Muscle layer of colon (tissue), 2 donors: ENCODE measurements at regions not wholly inside any gene's neighbourhood (a gene's known extent, or its start where the extent isn't known, plus 50 kb on each side); places are given as distances from the start of the nearest gene placed in this dataset.

Experiments used
- H3K27ac ChIP-seq: one replicate; pipeline ENCODE4 v1.7.0; 2013; ENCODE audit warnings: low read depth, mild to moderate bottlenecking, low read length, moderate library complexity
- H3K27me3 ChIP-seq, 2 donors: one replicate each; pipeline ENCODE4 v1.7.0; 2013; ENCODE audit warnings: low read length in 2 of 2, mild to moderate bottlenecking in 2 of 2; ENCODE audit not compliant: insufficient read depth in 2 of 2, control insufficient read depth in 1 of 2
- H3K36me3 ChIP-seq: one replicate; pipeline ENCODE4 v1.7.0; 2013; ENCODE audit warnings: mild to moderate bottlenecking, low read length; ENCODE audit not compliant: insufficient read depth
- H3K4me1 ChIP-seq: one replicate; pipeline ENCODE4 v1.7.0; 2013; ENCODE audit warnings: mild to moderate bottlenecking, low read length; ENCODE audit not compliant: insufficient read depth
- H3K4me3 ChIP-seq, 2 donors: one replicate each; pipeline ENCODE4 v1.7.0; 2013; ENCODE audit warnings: low read length in 2 of 2, low read depth in 1 of 2, mild to moderate bottlenecking in 1 of 2, moderate library complexity in 1 of 2
- H3K9ac ChIP-seq: one replicate; pipeline ENCODE4 v1.7.0; 2013; ENCODE audit warnings: low read length
- H3K9me3 ChIP-seq: one replicate; pipeline ENCODE4 v1.7.0; 2013; ENCODE audit warnings: mild to moderate bottlenecking, low read length
- donor health status: abdominal sarcoma.
- donor health status: Adenocarcinoma of cecum.

- Histone ChIP-seq H3K36me3 (no peaks in the 10 kb centered on the region), H3K27me3 (no peaks in the 10 kb centered on the region), H3K9me3 (no peaks in the 10 kb centered on the region), H3K9ac (no peak overlapping the region), H3K4me1 (no peaks in the 10 kb centered on the region), H3K27ac (no peak overlapping the region), H3K4me3 (no peak overlapping the region)
These were observed 339.8 kb upstream of the SEMA6D start for GRCh38 chr15:47377465-47377864.

GRCh38 chr15:47378527-47378926 is 338.8 kb upstream of the SEMA6D start:
- Histone ChIP-seq H3K4me1 (no peaks in the 10 kb centered on the region), H3K4me3 (no peak overlapping the region), H3K27me3 (no peaks in the 10 kb centered on the region), H3K27ac (no peak overlapping the region), H3K9ac (no peak overlapping the region), H3K36me3 (no peaks in the 10 kb centered on the region), H3K9me3 (no peaks in the 10 kb centered on the region)

- no peak overlapping the region for H3K9ac ChIP-seq
- no peak overlapping the region for H3K27ac ChIP-seq
- H3K27me3 ChIP-seq: no peaks in the 10 kb centered on the region
- H3K4me3 ChIP-seq: no peak overlapping the region
- H3K9me3 ChIP-seq: no peaks in the 10 kb centered on the region
- H3K36me3 ChIP-seq: no peaks in the 10 kb centered on the region
- H3K4me1 ChIP-seq: no peaks in the 10 kb centered on the region
These were observed 334.2 kb upstream of the SEMA6D start for GRCh38 chr15:47383102-47383501.

- H3K36me3 ChIP-seq: no peaks in the 10 kb centered on the region
- H3K27me3 ChIP-seq: no peaks in the 10 kb centered on the region
- H3K27ac ChIP-seq: no peak overlapping the region
- no peaks in the 10 kb centered on the region for H3K4me1 ChIP-seq
- H3K4me3 ChIP-seq: no peak overlapping the region
- no peak overlapping the region for H3K9ac ChIP-seq
- H3K9me3 ChIP-seq: no peaks in the 10 kb centered on the region
These were observed 333.5 kb upstream of the SEMA6D start for GRCh38 chr15:47383801-47384200.

- Histone ChIP-seq H3K27ac (no peak overlapping the region), H3K36me3 (no peaks in the 10 kb centered on the region), H3K4me3 (no peak overlapping the region), H3K27me3 (no peaks in the 10 kb centered on the region), H3K4me1 (no peaks in the 10 kb centered on the region), H3K9ac (no peak overlapping the region), H3K9me3 (no peaks in the 10 kb centered on the region)
These were observed 333.0 kb upstream of the SEMA6D start for GRCh38 chr15:47384341-47384740.

GRCh38 chr15:47384776-47385175 is 332.5 kb upstream of the SEMA6D start:
- H3K4me1 ChIP-seq: no peaks in the 10 kb centered on the region
- H3K9me3 ChIP-seq: no peaks in the 10 kb centered on the region
- H3K27ac ChIP-seq: no peak overlapping the region
- H3K9ac ChIP-seq: no peak overlapping the region
- H3K4me3 ChIP-seq: no peak overlapping the region
- no peaks in the 10 kb centered on the region for H3K36me3 ChIP-seq
- no peaks in the 10 kb centered on the region for H3K27me3 ChIP-seq

- H3K36me3 ChIP-seq: no peaks in the 10 kb centered on the region
- H3K4me3 ChIP-seq: no peak overlapping the region
- no peaks in the 10 kb centered on the region for H3K4me1 ChIP-seq
- H3K27ac ChIP-seq: no peak overlapping the region
- no peak overlapping the region for H3K9ac ChIP-seq
- no peaks in the 10 kb centered on the region for H3K9me3 ChIP-seq
- H3K27me3 ChIP-seq: no peaks in the 10 kb centered on the region
These were observed 330.8 kb upstream of the SEMA6D start for GRCh38 chr15:47386459-47386858.

GRCh38 chr15:47388299-47388698 is 329.0 kb upstream of the SEMA6D start:
- Histone ChIP-seq H3K9me3 (no peaks in the 10 kb centered on the region), H3K9ac (no peak overlapping the region), H3K27ac (no peak overlapping the region), H3K27me3 (no peaks in the 10 kb centered on the region), H3K4me1 (no peaks in the 10 kb centered on the region), H3K36me3 (no peaks in the 10 kb centered on the region), H3K4me3 (no peak overlapping the region)

- no peaks in the 10 kb centered on the region for H3K36me3 ChIP-seq
- no peaks in the 10 kb centered on the region for H3K4me1 ChIP-seq
- no peak overlapping the region for H3K9ac ChIP-seq
- no peaks in the 10 kb centered on the region for H3K9me3 ChIP-seq
- H3K4me3 ChIP-seq: no peak overlapping the region
- H3K27ac ChIP-seq: no peak overlapping the region
- no peaks in the 10 kb centered on the region for H3K27me3 ChIP-seq
These were observed 327.0 kb upstream of the SEMA6D start for GRCh38 chr15:47390208-47390765.

- H3K9me3 ChIP-seq: no peaks in the 10 kb centered on the region
- H3K27ac ChIP-seq: no peak overlapping the region
- H3K36me3 ChIP-seq: no peaks in the 10 kb centered on the region
- H3K27me3 ChIP-seq: no peaks in the 10 kb centered on the region
- H3K4me3 ChIP-seq: no peak overlapping the region
- H3K9ac ChIP-seq: no peak overlapping the region
- no peaks in the 10 kb centered on the region for H3K4me1 ChIP-seq
These were observed 323.0 kb upstream of the SEMA6D start for GRCh38 chr15:47394286-47394809.

GRCh38 chr15:47395076-47395475 is 322.2 kb upstream of the SEMA6D start:
- no peak overlapping the region for H3K27ac ChIP-seq
- no peaks in the 10 kb centered on the region for H3K36me3 ChIP-seq
- no peaks in the 10 kb centered on the region for H3K4me1 ChIP-seq
- no peak overlapping the region for H3K9ac ChIP-seq
- no peaks in the 10 kb centered on the region for H3K27me3 ChIP-seq
- H3K9me3 ChIP-seq: no peaks in the 10 kb centered on the region
- H3K4me3 ChIP-seq: no peak overlapping the region

- Histone ChIP-seq H3K9ac (no peak overlapping the region), H3K9me3 (no peaks in the 10 kb centered on the region), H3K27me3 (no peaks in the 10 kb centered on the region), H3K36me3 (no peaks in the 10 kb centered on the region), H3K27ac (no peak overlapping the region), H3K4me3 (no peak overlapping the region), H3K4me1 (no peaks in the 10 kb centered on the region)
These were observed 319.6 kb upstream of the SEMA6D start for GRCh38 chr15:47397655-47398054.
